ENCODE measurements at regions not wholly inside any gene's neighbourhood (a gene's known extent, or its start where the extent isn't known, plus 50 kb on each side); places are given as distances from the start of the nearest gene placed in this dataset.
"Not testable (repeated sequence)": the region's sequence is repeated elsewhere in the genome, so short reads cannot be mapped to it uniquely, and the experiment has no call there.

DNA sequence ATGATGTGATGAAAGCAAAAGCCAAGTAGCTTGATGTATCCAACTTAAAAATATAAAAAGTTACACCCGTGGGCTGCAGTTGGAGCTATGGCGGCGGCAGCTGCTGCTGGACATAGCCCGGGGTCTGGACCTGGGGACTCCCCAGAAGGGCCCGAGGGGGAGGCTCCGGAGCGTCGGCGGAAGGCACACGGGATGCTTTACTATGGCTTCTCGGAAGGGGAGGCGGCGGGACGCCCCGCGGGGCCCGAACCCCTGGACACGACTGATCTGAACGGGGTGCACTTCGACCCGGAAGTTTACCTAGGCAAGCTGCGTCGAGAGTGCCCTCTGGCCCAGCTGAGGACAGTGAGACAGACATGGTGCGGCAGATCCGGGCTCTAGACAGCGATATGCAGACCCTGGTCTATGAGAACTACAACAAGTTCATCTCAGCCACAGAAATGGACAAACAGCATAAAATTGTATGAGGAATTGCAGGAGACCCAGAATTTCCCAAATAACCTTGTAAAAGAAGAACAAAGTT lies 109.5 kb upstream of the EEF2KMT start:
- 88% methylated on average over 22 of the region's 26 CpGs for WGBS (ENCODE audit: insufficient coverage)
- no peak overlapping the region for H3K4me3 ChIP-seq (ENCODE audit: low read depth, low read length)
- no peaks in the 10 kb centered on the region for H3K36me3 ChIP-seq (ENCODE audit: control insufficient read depth, insufficient read depth, low read length)
- H3K27me3 ChIP-seq (ENCODE audit: control insufficient read depth, insufficient read depth, low read length) = no peaks in the 10 kb centered on the region
- no peaks in the 10 kb centered on the region for H3K9me3 ChIP-seq (ENCODE audit: control insufficient read depth, insufficient read depth, low read length)
- H3K27ac ChIP-seq (ENCODE audit: low read depth, low read length) = no peak overlapping the region
- peaks cover 2% of the 10 kb centered on the region for H3K4me1 ChIP-seq (ENCODE audit: control insufficient read depth, insufficient read depth, low read length)
- no peak for DNase-seq (ENCODE audit: low read depth in 4 of 6, low spot score in 6 of 6)

DNA sequence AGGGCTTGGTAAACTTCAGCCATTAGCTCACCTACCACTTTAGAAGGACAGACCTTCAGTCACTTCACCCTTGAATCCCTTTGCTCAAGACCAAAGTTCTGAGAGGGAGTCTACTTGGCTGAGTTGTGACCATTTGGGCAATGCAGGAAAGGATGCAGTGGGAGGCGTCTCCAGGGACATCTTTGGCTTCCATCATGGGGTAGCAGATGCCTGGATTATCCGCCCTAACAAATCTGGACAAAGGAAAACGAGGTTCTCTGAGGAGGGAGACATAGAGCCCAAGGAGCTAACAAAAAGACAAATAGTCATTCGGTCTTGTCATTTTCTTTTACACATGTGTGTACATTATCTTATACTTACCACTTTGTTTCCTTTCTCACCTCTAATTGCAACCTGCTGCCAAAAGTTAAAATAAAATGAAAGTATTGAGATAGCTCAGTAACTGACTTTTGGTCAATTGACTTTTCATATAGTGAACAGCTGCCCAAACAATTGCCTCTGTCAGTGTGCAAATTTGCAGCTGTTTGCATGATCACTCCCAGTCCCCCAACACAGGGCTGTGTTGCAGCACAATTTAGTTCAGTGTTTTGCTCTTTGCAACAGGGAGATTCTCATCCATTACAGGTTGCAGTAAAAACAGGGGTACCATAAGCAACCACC lies 108.9 kb upstream of the EEF2KMT start:
- H3K27ac ChIP-seq (ENCODE audit: low read depth, low read length) = no peak overlapping the region

DNA sequence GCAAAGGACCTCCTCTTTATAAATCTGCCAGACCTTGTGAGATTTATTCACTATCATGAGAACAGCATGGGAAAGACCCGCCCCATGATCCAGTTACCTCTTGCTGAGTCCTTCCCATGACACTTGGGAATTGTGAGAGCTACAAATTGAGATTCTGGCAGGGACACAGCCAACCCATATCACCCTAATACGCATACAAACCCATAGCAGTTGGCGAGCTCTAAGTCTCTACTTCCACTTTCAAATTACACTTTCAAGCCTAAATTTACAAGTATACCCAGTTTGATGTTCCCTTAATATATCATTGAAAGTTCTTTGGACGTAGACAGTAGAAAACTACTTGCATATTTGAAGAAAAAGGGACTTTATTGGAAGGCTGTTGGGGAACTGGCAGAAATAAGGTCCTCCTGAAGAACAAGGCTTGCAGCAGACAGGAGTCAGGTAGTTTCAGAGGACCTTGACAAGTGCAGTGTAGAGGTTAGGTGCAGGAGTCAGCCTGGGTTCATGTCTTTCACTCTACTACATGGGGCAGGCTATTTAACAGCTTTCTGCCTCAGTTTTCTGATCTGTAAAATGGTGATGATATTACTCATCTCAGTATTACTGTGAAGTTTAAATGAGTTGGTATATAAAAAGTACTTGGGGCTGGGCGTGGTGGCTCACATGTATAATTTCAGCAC lies 107.9 kb upstream of the EEF2KMT start:
- H3K4me1 ChIP-seq (ENCODE audit: control insufficient read depth, insufficient read depth, low read length) = peaks cover 2% of the 10 kb centered on the region
- no peaks in the 10 kb centered on the region for H3K27me3 ChIP-seq (ENCODE audit: control insufficient read depth, insufficient read depth, low read length)
- H3K27ac ChIP-seq (ENCODE audit: low read depth, low read length) = no peak overlapping the region
- H3K4me3 ChIP-seq (ENCODE audit: low read depth, low read length) = no peak overlapping the region
- no peaks in the 10 kb centered on the region for H3K36me3 ChIP-seq (ENCODE audit: control insufficient read depth, insufficient read depth, low read length)
- no peak for DNase-seq (ENCODE audit: low read depth in 4 of 6, low spot score in 6 of 6)
- no peaks in the 10 kb centered on the region for H3K9me3 ChIP-seq (ENCODE audit: control insufficient read depth, insufficient read depth, low read length)
- 96% methylated on average over 4 of the region's 5 CpGs for WGBS (ENCODE audit: insufficient coverage)

More for the DNA sequence above, 108.9 kb upstream of the EEF2KMT start:
- H3K4me3 ChIP-seq (ENCODE audit: low read depth, low read length) = no peak overlapping the region
- no peaks in the 10 kb centered on the region for H3K27me3 ChIP-seq (ENCODE audit: control insufficient read depth, insufficient read depth, low read length)
- peaks cover 2% of the 10 kb centered on the region for H3K4me1 ChIP-seq (ENCODE audit: control insufficient read depth, insufficient read depth, low read length)
- DNase-seq (ENCODE audit: low read depth in 4 of 6, low spot score in 6 of 6) = peak in 1 of 6 donors; percentile 22
- 40% methylated on average over 1 of the region's 4 CpGs for WGBS (ENCODE audit: insufficient coverage)
- H3K36me3 ChIP-seq (ENCODE audit: control insufficient read depth, insufficient read depth, low read length) = no peaks in the 10 kb centered on the region
- no peaks in the 10 kb centered on the region for H3K9me3 ChIP-seq (ENCODE audit: control insufficient read depth, insufficient read depth, low read length)

DNA sequence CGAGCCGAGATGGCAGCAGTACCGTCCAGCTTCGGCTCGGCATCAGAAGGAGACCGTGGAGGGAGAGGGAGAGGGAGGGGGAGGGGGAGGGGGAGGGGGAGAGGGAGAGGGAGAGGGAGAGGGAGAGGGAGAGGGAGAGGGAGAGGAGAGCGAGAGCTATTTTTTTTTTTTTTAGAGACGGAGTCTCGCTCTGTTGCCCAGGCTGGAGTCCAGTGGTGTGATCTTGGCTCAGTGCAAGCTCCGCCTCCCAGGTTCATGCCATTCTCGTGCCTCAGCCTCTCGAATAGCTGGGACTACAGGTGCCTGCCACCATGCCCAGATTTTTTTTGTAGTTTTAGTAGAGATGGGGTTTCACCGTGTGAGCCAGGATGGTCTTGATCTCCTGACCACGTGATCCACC lies 106.1 kb upstream of the EEF2KMT start:
- not testable (repeated sequence) for H3K27me3 ChIP-seq (ENCODE audit: control insufficient read depth, insufficient read depth, low read length); H3K27ac ChIP-seq (ENCODE audit: low read depth, low read length); DNase-seq (ENCODE audit: low read depth in 4 of 6, low spot score in 6 of 6); H3K36me3 ChIP-seq (ENCODE audit: control insufficient read depth, insufficient read depth, low read length); H3K9me3 ChIP-seq (ENCODE audit: control insufficient read depth, insufficient read depth, low read length); H3K4me3 ChIP-seq (ENCODE audit: low read depth, low read length); H3K4me1 ChIP-seq (ENCODE audit: control insufficient read depth, insufficient read depth, low read length)
- WGBS (ENCODE audit: insufficient coverage) = 95% methylated on average over 6 of the region's 14 CpGs

DNA sequence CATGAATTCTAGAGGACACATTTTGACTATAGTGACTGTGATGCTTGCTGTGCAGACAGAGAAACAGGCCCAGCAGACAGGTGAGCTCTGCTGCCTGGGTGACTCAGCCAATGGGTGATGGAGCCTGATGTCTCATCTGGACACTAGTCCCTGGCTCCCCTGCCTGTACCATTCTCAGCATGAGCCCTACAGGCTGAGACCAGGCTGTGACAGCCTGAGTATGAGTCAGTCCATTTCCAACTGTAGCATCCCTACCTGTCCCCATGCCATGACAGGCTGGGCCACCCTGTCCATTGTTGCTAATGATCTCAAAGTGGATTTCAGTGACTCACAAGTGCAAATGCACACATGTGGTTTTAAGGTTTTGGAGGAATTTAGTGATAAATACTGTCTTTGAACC lies 102.5 kb upstream of the EEF2KMT start:
- Histone ChIP-seq H3K27me3 (ENCODE audit: control insufficient read depth, insufficient read depth, low read length) (no peaks in the 10 kb centered on the region), H3K4me3 (ENCODE audit: low read depth, low read length) (no peak overlapping the region), H3K9me3 (ENCODE audit: control insufficient read depth, insufficient read depth, low read length) (no peaks in the 10 kb centered on the region), H3K4me1 (ENCODE audit: control insufficient read depth, insufficient read depth, low read length) (no peaks in the 10 kb centered on the region), H3K27ac (ENCODE audit: low read depth, low read length) (no peak overlapping the region), H3K36me3 (ENCODE audit: control insufficient read depth, insufficient read depth, low read length) (no peaks in the 10 kb centered on the region)
- DNase-seq (ENCODE audit: low read depth in 4 of 6, low spot score in 6 of 6) = no peak

DNA sequence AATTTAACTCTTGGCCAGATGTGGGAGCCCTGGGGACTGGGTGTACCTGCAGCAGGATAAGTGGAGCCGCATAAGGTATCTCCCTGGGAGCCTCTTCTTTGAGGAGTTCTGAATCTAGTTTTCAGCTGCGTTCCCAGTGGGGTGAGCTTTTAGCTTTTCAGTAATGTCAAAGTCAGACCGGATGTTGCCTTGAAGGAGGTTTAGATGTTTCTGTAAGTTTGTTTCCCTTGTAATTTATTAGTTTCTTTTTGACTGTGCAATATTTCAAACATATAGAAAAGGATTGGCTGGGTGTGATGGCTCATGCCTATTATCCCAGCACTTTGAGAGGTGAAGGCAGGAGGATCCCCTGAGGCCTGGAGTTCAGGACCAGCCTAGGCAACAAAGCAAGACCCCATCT lies 98.6 kb upstream of the EEF2KMT start:
- H3K4me3 ChIP-seq (ENCODE audit: low read depth, low read length) = no peak overlapping the region
- no peaks in the 10 kb centered on the region for H3K9me3 ChIP-seq (ENCODE audit: control insufficient read depth, insufficient read depth, low read length)
- no peak overlapping the region for H3K27ac ChIP-seq (ENCODE audit: low read depth, low read length)
- H3K4me1 ChIP-seq (ENCODE audit: control insufficient read depth, insufficient read depth, low read length) = no peaks in the 10 kb centered on the region
- H3K36me3 ChIP-seq (ENCODE audit: control insufficient read depth, insufficient read depth, low read length) = no peaks in the 10 kb centered on the region
- DNase-seq (ENCODE audit: low read depth in 4 of 6, low spot score in 6 of 6) = no peak
- H3K27me3 ChIP-seq (ENCODE audit: control insufficient read depth, insufficient read depth, low read length) = no peaks in the 10 kb centered on the region
- WGBS (ENCODE audit: insufficient coverage) = 86% methylated on average over 2 of the region's 3 CpGs

- Histone ChIP-seq H3K4me1 (ENCODE audit: control insufficient read depth, insufficient read depth, low read length) (no peaks in the 10 kb centered on the region), H3K9me3 (ENCODE audit: control insufficient read depth, insufficient read depth, low read length) (no peaks in the 10 kb centered on the region), H3K27ac (ENCODE audit: low read depth, low read length) (no peak overlapping the region), H3K36me3 (ENCODE audit: control insufficient read depth, insufficient read depth, low read length) (no peaks in the 10 kb centered on the region), H3K4me3 (ENCODE audit: low read depth, low read length) (no peak overlapping the region), H3K27me3 (ENCODE audit: control insufficient read depth, insufficient read depth, low read length) (no peaks in the 10 kb centered on the region)
- WGBS (ENCODE audit: insufficient coverage) = 67% methylated on average over 4 of the region's 11 CpGs
- DNase-seq (ENCODE audit: low read depth in 4 of 6, low spot score in 6 of 6) = peak in 1 of 6 donors; percentile 56
These were observed 96.3 kb upstream of the EEF2KMT start for GRCh38 chr16:5193861-5194260.

GRCh38 chr16:5188989-5189352 lies 91.4 kb upstream of the EEF2KMT start:
- H3K4me3 ChIP-seq (ENCODE audit: low read depth, low read length) = no peak overlapping the region
- no peak overlapping the region for H3K27ac ChIP-seq (ENCODE audit: low read depth, low read length)
- no peaks in the 10 kb centered on the region for H3K9me3 ChIP-seq (ENCODE audit: control insufficient read depth, insufficient read depth, low read length)
- WGBS (ENCODE audit: insufficient coverage) = 71% methylated on average over 1 of the region's 1 CpG
- no peaks in the 10 kb centered on the region for H3K36me3 ChIP-seq (ENCODE audit: control insufficient read depth, insufficient read depth, low read length)
- DNase-seq (ENCODE audit: low read depth in 4 of 6, low spot score in 6 of 6) = peak in 1 of 6 donors; percentile 19
- no peaks in the 10 kb centered on the region for H3K4me1 ChIP-seq (ENCODE audit: control insufficient read depth, insufficient read depth, low read length)
- H3K27me3 ChIP-seq (ENCODE audit: control insufficient read depth, insufficient read depth, low read length) = no peaks in the 10 kb centered on the region

GRCh38 chr16:5188318-5188988 lies 90.9 kb upstream of the EEF2KMT start:
- H3K36me3 ChIP-seq (ENCODE audit: control insufficient read depth, insufficient read depth, low read length) = no peaks in the 10 kb centered on the region
- whole genome bisulfite sequencing (ENCODE audit: insufficient coverage) = 74% methylated on average over 6 of the region's 10 CpGs
- no peak for DNase-seq (ENCODE audit: low read depth in 4 of 6, low spot score in 6 of 6)
- H3K9me3 ChIP-seq (ENCODE audit: control insufficient read depth, insufficient read depth, low read length) = no peaks in the 10 kb centered on the region
- H3K4me1 ChIP-seq (ENCODE audit: control insufficient read depth, insufficient read depth, low read length) = no peaks in the 10 kb centered on the region
- no peaks in the 10 kb centered on the region for H3K27me3 ChIP-seq (ENCODE audit: control insufficient read depth, insufficient read depth, low read length)
- no peak overlapping the region for H3K4me3 ChIP-seq (ENCODE audit: low read depth, low read length)
- H3K27ac ChIP-seq (ENCODE audit: low read depth, low read length) = no peak overlapping the region
